ENCODE measurements at regions not wholly inside any gene's neighbourhood (a gene's known extent, or its start where the extent isn't known, plus 50 kb on each side); places are given as distances from the start of the nearest gene placed in this dataset.

- no peak overlapping the region for H3K4me2 ChIP-seq
- WGBS (ENCODE audit: low lambda C conversion rate): 8% methylated on average over 3 of the region's 3 CpGs
These were observed 311.5 kb upstream of the ID4 start for GRCh38 chr6:19525673-19526072.

More at GRCh38 chr6:19525673-19526072, 311.5 kb upstream of the ID4 start:
- Histone ChIP-seq H3K79me2 (ENCODE audit: insufficient read depth) (no peaks in the 10 kb centered on the region), H3K36me3 (replicated peaks in 1 of 2; ENCODE audit: control insufficient read depth in 1 of 2, insufficient read depth in 2 of 2, low read length in 1 of 2) (no peaks in the 10 kb centered on the region), H3K9me2 (no peaks in the 10 kb centered on the region), H3K27ac (ENCODE audit: low read depth in 2 of 2, low read length in 1 of 2) (no peak overlapping the region), H3K27me3 (ENCODE audit: insufficient read depth) (no peaks in the 10 kb centered on the region), H3F3A (replicated peaks; ENCODE audit: insufficient read depth) (no peaks in the 10 kb centered on the region), H3K9me3 (no peaks in the 10 kb centered on the region), H2AFZ (ENCODE audit: low read depth) (no peak overlapping the region), H4K20me1 (ENCODE audit: insufficient read depth) (no peaks in the 10 kb centered on the region), H3K9ac (no peak overlapping the region), H3K4me3 (ENCODE audit: low read depth in 2 of 2, low read length in 1 of 2) (no peak overlapping the region), H3K4me1 (ENCODE audit: control insufficient read depth in 1 of 2, insufficient read depth in 2 of 2, low read depth in 1 of 2, low read length in 1 of 2) (no peaks in the 10 kb centered on the region)
- no peak for TF ChIP-seq IRF3 (IDR thresholded peaks at IDR 0.05; ENCODE audit: low read depth, low read length)
- TF ChIP-seq SIN3A (IDR thresholded peaks at IDR 0.05; ENCODE audit: borderline replicate concordance, low read depth, low read length): no peak
- TF ChIP-seq TEAD4 (IDR thresholded peaks at IDR 0.05; ENCODE audit: borderline replicate concordance, insufficient read depth): no peak
- TF ChIP-seq TAF1 (IDR thresholded peaks at IDR 0.05; ENCODE audit: borderline replicate concordance, low read depth, low read length): no peak
- no peak for TF ChIP-seq GATA2 (CRISPR knock-in tag; IDR thresholded peaks at IDR 0.05)
- TF ChIP-seq REST (IDR thresholded peaks at IDR 0.05; ENCODE audit: low read depth, low read length): no peak
- TF ChIP-seq YY1 (IDR thresholded peaks at IDR 0.05; ENCODE audit: low read depth): no peak
- TF ChIP-seq NFIC (IDR thresholded peaks at IDR 0.05; ENCODE audit: borderline replicate concordance): no peak
- no peak for TF ChIP-seq RFX5 (IDR thresholded peaks at IDR 0.05; ENCODE audit: low read length)
- TF ChIP-seq RXRA (IDR thresholded peaks at IDR 0.05; ENCODE audit: borderline replicate concordance, low read depth): no peak
- no peak for TF ChIP-seq USF1 (IDR thresholded peaks at IDR 0.05; ENCODE audit: borderline replicate concordance, low read depth)
- no peak for DNase-seq
- POLR2A ChIA-PET: no interaction called here
- CTCF ChIA-PET: no interaction called here
